ES-I3 (cell line): ENCODE measurements at regions not wholly inside any gene's neighbourhood (a gene's known extent, or its start where the extent isn't known, plus 50 kb on each side); places are given as distances from the start of the nearest gene placed in this dataset.
A peak's percentile ranks its signal among the peaks of the same experiment; 100 is the strongest.

ENCODE experiments used
- H3K36me3 ChIP-seq: 2 replicates; pipeline ENCODE4 v1.6.1; 2013; ENCODE audit warnings: mild to moderate bottlenecking, low read length, control low read depth, moderate library complexity; ENCODE audit not compliant: insufficient read depth
- H3K4me1 ChIP-seq: 2 replicates; pipeline ENCODE4 v1.6.1; 2013; ENCODE audit warnings: mild to moderate bottlenecking, control low read depth, low read length; ENCODE audit not compliant: insufficient read depth
- H3K9ac ChIP-seq: 2 replicates; pipeline ENCODE4 v1.6.1; 2013; ENCODE audit warnings: low read depth, mild to moderate bottlenecking, low read length, moderate library complexity
- H3K9me3 ChIP-seq: 2 replicates; pipeline ENCODE4 v1.6.1; 2013; ENCODE audit warnings: mild to moderate bottlenecking, low read length, moderate library complexity; ENCODE audit not compliant: control insufficient read depth, insufficient read depth

DNA sequence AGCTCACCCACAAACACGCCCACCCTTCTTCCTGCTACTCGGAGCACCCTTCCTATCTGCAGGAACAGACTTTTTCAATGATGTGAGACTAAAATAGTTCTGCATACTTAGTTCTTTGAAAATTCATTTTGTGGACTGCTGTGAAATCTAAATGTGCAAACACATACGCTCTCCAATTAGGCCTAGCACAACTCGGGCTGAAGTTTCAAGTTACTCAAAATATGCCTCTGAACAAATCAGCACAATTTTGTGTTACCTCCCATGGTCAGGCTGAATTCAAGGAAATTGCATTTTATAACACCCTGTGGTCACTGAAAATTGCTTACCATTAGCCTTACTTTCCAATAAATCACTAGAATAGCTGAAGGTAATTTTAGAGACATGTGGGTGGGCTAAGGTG lies 323.8 kb upstream of the ADCY2 start:
- Histone ChIP-seq H3K9me3 (no peaks in the 10 kb centered on the region), H3K9ac (no peak overlapping the region), H3K4me1 (peaks cover 2% of the 10 kb centered on the region; the same call in 1 of the 2 replicates)

DNA sequence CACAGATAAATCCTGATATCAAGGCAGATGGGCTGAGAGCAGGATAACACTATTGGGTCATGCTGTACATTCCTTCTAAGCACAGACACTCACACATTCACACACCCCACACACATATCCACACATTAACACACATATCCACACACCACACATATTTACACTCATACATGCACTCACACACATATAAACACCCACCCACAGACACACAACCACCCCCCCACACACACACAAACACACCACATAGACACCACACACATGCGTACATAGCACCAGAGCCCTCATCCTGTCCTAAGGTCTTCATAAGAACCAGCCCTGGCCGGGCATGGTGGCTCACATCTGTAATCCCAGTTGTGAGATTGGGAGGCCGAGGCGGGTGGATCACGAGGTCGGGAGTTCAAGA lies 322.3 kb upstream of the ADCY2 start:
- H3K4me1 ChIP-seq: peaks cover 13% of the 10 kb centered on the region
- H3K36me3 ChIP-seq: no peaks in the 10 kb centered on the region
- H3K9ac ChIP-seq: no peak overlapping the region
- H3K9me3 ChIP-seq: no peaks in the 10 kb centered on the region

More for the DNA sequence above, 323.8 kb upstream of the ADCY2 start:
- H3K36me3 ChIP-seq: no peaks in the 10 kb centered on the region

DNA sequence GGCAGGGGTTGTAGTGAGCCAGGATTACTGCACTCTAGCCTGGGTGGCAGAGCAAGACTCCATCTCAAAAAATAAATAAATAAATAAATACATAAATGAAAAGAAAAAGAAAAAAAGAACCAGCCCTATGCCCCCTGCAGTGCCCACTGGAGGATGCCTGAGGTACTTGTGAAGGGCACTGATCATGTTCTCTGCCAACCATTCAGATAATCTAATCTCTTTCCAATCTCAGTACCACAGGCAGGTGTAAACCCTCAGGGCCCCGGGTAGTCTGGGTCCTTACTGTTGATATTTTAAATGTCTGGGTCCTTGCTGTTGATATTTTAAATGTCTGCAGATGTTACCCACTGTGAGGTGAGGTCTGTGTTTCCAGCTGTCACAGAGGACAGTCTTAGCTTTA lies 321.8 kb upstream of the ADCY2 start:
- H3K9ac ChIP-seq: no peak overlapping the region
- peaks cover 16% of the 10 kb centered on the region for H3K4me1 ChIP-seq
- H3K36me3 ChIP-seq: no peaks in the 10 kb centered on the region
- no peaks in the 10 kb centered on the region for H3K9me3 ChIP-seq

DNA sequence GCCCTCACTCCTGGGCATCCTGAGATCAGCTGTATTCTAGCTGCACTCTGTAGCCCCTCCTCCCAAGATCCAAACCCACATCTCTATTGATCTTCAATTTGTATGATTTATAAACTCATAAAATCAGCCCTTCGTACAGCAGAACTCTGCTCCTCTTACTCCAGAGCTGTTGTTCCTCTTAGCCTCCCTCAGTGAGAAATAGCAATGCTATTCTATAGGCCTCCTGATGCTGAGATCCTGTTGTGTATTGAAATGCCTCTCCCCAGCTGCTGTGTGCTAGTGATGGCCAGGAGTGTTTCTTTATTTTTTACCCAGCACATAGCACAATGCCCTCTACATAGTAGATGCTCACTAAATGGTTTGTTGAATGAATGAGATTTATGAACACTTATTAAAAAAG lies 320.5 kb upstream of the ADCY2 start:
- H3K4me1 ChIP-seq: peaks cover 25% of the 10 kb centered on the region
- H3K9ac ChIP-seq: no peak overlapping the region
- H3K36me3 ChIP-seq: no peaks in the 10 kb centered on the region
- no peaks in the 10 kb centered on the region for H3K9me3 ChIP-seq

DNA sequence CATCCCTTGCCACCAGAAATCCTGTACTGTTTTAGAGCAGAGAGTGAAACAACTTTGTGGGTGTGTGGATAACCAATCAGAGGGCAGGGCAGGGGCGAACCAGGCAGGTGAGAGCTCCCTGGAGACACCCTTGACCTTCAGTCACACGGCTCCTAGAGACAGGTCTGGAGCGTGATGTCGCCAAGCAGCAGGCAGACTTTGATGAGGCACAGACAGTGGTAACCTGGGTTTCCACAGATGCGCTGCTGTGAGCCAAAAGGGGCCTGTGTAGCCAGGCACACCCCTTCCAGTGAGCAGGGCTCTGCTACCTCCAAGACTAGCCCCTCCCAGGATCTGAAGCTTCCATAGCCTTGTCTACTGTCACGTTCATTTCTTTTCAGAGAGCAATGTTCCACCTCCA lies 317.8 kb upstream of the ADCY2 start:
- peaks cover 31% of the 10 kb centered on the region for H3K4me1 ChIP-seq
- H3K9ac ChIP-seq: no peak overlapping the region
- H3K36me3 ChIP-seq: no peaks in the 10 kb centered on the region
- H3K9me3 ChIP-seq: no peaks in the 10 kb centered on the region

DNA sequence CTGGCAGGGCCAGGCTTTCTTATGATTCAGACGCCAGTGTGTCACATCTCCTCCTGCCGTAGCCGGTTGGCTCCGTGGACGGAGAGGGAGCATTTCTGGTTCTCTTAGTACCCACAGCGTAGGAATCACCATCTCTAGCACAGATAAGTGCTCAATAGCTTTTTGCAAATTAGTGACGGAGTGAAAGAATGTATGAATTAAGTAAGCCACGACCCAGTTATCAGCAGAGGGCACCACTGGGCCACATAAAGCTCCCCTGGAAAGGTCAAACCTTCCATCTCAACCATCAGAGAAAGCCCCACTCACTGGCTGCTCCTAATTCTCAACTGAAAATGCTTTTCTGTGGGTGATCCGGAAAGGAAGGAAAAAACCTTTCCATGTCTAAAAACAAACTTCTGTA lies 317.0 kb upstream of the ADCY2 start:
- Histone ChIP-seq H3K4me1 (peaks cover 31% of the 10 kb centered on the region), H3K9ac (0 out of 2 replicates have a peak overlapping the region, but pooled peaks have one; percentile 10), H3K36me3 (no peaks in the 10 kb centered on the region), H3K9me3 (no peaks in the 10 kb centered on the region)

DNA sequence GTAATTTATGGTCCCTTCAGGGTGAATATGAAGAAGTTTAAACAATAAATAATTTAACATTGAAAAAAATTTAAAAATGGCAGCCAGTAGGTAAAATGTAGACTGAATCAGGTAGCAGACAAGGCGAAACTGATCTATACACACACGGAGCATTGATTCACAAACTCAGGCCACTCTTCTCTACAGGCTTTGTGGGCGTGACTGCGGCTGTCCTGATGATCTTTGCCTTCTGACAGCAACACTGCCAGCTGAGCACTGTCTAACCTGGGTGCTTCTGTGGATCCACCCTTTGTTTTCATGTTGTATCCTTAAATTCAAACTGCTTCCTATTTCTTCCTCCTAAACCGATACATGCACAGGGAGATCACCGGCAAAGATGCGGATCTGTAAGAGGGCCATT lies 315.4 kb upstream of the ADCY2 start:
- peaks cover 31% of the 10 kb centered on the region for H3K4me1 ChIP-seq
- H3K9ac ChIP-seq: no peak overlapping the region
- no peaks in the 10 kb centered on the region for H3K36me3 ChIP-seq
- H3K9me3 ChIP-seq: no peaks in the 10 kb centered on the region

DNA sequence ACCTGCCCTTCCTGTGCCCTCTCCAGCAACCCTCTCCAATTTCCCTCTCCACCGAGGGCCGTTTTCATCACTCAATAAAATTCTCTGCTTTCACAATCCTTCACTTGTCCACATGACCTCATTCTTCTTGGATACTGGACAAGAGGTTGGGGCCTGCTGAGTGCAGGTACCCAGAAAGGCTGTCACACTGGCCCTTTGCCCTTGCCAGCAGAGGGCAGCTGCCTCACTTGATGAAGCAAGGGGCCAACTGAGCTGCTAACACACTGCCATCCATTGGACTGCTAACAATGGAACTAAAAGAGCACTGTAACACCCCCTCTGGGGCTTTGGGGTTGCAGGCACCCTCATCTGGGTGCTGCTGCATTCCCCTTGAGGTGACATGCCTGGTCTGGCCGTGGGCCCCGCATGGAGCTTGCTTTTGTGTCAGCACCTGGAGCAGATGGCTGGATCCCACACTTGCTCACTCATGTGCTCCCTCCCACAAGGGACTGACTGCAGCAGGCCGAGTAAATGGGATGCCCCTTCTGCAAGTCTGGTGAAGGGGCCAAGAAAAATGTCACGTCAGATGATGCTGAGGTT lies 308.1 kb upstream of the ADCY2 start:
- no peak overlapping the region for H3K9ac ChIP-seq
- no peaks in the 10 kb centered on the region for H3K4me1 ChIP-seq
- H3K9me3 ChIP-seq: no peaks in the 10 kb centered on the region
- H3K36me3 ChIP-seq: no peaks in the 10 kb centered on the region

DNA sequence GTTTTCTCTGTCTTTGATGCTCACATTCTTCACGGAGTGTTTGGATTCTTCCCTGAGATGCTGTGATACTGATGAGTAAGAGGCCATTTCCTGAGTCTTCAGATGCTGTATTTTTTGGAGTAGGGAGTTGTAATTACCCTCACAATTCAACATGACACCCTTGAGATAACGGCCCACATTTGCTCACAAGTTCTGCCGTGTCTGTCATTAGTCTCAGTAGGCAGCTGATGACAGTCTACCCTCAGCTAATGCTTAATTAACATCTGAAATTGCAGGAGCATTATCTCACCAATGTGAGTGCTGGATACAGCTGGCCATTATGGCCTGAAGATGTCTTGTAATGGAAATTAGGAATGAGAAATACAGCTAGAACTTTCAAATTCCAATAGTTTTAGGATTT lies 307.1 kb upstream of the ADCY2 start:
- Histone ChIP-seq H3K36me3 (no peaks in the 10 kb centered on the region), H3K4me1 (no peaks in the 10 kb centered on the region)

DNA sequence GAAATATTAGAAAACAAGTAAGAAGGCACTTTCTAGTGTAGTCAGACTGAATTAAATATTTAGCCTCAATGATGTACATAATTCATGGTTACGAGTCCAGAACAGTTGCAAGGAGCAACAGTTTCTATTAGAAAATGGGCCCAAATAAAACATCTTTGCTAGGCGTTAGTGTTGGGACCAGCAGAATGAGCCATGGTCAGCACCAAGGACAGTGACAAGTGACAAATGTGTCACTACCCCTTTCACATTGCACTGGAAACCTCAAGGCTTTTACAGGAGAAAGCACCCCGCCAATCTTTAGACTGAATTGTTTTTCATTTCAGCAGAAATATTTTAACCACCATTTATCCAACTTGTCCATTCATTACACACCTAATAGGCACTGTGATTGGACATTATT lies 301.3 kb upstream of the ADCY2 start:
- Histone ChIP-seq H3K36me3 (no peaks in the 10 kb centered on the region), H3K4me1 (no peaks in the 10 kb centered on the region), H3K9ac (no peak overlapping the region), H3K9me3 (no peaks in the 10 kb centered on the region)

More for the DNA sequence above, 307.1 kb upstream of the ADCY2 start:
- no peak overlapping the region for H3K9ac ChIP-seq
- H3K9me3 ChIP-seq: no peaks in the 10 kb centered on the region

DNA sequence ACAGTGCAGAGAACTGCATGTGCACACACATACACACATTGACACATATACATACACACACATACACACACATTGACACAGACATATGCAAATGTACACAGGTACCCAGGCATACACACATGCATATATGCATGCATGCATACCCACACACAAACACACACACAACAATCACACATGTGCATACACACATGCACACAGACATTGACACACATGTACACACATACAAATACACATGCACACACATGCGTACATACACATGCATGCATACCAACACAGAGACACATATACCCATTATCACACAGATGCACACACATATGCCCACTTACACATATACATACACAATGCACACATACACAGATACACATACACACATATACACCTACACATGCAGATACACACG lies 299.6 kb upstream of the ADCY2 start:
- Histone ChIP-seq H3K9me3 (no peaks in the 10 kb centered on the region), H3K9ac (no peak overlapping the region), H3K36me3 (no peaks in the 10 kb centered on the region), H3K4me1 (no peaks in the 10 kb centered on the region)

DNA sequence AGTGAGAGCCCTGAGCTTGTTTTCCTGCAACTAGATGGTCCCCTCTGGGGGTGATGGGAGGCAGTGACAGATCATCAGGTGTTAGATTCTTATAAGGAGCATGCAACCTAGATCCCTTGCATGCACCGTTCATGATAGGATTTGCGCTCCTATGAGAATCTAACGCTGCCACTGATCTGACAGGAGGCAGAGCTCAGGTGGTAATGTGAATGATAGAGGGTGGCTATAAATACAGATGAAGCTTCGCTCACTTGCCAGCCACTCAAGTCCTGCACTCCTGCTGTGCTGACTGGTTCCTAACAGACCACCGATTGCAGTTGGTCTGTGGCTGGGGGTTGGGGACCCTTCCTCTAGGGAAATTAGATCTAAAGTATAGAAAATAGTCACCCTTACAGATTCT lies 290.6 kb upstream of the ADCY2 start:
- Histone ChIP-seq H3K9me3 (no peaks in the 10 kb centered on the region), H3K4me1 (no peaks in the 10 kb centered on the region)

DNA sequence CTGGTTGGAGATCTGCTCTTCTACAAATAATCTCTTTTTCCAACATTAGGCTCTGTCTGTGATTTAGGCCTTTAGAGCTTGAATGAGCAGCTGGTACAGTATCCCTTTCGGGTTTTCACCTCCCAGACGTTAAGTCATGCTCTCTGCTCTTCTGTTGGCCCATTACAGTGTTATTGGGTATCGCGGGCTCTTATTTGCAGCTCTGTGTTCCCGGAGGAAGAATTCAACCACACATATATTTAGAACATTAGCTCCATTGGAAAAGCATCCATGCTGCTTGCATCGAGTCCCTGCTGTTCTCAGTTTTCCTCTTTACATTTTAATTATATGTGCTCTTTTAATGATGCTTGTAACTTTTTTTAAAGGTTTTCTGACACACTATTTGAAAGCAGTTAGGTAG lies 278.0 kb upstream of the ADCY2 start:
- no peaks in the 10 kb centered on the region for H3K9me3 ChIP-seq
- no peak overlapping the region for H3K9ac ChIP-seq
- no peaks in the 10 kb centered on the region for H3K4me1 ChIP-seq
- H3K36me3 ChIP-seq: no peaks in the 10 kb centered on the region

More for the DNA sequence above, 290.6 kb upstream of the ADCY2 start:
- no peaks in the 10 kb centered on the region for H3K36me3 ChIP-seq
- no peak overlapping the region for H3K9ac ChIP-seq

DNA sequence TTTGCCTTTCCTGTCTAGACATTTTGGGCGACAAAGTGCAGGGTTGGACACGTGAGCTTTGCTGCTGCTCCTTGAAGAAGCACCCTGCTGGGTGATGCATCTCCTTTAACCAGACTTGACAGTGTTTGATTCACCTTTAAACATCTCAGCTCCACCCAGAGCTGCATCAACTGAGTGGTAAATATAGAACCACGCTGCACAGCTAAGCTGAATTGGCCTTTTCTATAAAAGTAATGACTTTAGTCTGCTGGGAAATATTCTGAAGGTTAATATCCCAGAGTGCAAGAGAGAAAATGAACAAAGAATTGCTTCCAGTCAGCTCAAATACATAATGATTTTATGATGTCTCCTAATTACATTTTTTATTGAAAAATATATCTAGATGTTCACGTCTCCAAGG lies 264.3 kb upstream of the ADCY2 start:
- Histone ChIP-seq H3K9ac (no peak overlapping the region), H3K9me3 (peaks cover 4% of the 10 kb centered on the region; the same call in 1 of the 2 replicates), H3K36me3 (no peaks in the 10 kb centered on the region), H3K4me1 (no peaks in the 10 kb centered on the region)

DNA sequence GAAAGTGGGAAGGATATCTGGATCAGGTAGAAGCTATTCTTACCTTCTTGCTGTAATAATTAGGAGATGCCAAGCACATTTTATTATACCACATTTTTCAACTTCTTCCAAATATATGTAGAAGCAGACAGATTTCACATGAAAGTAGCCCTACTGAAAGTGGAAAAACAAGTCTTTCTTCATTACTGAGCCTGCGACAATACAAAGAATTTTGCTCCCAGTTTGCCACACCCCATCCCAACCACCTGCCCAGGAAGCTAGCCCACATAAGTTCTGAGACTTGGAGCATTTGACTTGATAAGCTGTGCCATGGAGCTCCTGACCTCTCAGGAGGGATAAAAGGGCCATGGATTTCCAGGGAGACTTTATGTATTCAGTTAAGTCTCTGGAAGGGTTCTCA lies 249.1 kb upstream of the ADCY2 start:
- Histone ChIP-seq H3K36me3 (no peaks in the 10 kb centered on the region), H3K9ac (no peak overlapping the region), H3K9me3 (no peaks in the 10 kb centered on the region; the same call in 1 of the 2 replicates), H3K4me1 (no peaks in the 10 kb centered on the region)

DNA sequence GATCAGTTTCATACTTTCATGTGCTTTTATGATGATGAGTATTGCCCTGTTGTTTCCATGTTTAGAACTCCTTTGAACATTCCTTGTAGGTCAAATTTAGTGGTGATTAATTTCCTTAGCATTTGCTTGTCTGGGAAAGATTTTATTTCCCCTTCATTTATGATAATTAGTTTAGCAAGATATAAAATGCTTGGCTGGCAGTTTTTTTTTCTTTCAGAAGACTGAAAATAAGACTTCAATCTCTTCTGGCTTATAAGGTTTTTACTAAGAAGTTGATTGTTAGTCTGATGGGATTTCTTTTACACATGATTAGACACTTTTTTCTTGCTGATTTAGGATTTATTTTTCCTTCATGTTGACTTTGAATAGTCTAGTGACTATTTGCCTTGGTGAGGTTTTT lies 238.9 kb upstream of the ADCY2 start:
- Histone ChIP-seq H3K9ac (no peak overlapping the region), H3K4me1 (no peaks in the 10 kb centered on the region), H3K36me3 (no peaks in the 10 kb centered on the region), H3K9me3 (peaks cover 3% of the 10 kb centered on the region)
